NCI-H2107 treated with DMSO at 0.1 percent for 48 hours (cell line): ENCODE measurements at regions not wholly inside any gene's neighbourhood (a gene's known extent, or its start where the extent isn't known, plus 50 kb on each side); places are given as distances from the start of the nearest gene placed in this dataset.

Experiments used
- DNase-seq: peaks from one replicate; lab custom pipeline; 2025; ENCODE audit not compliant: unreplicated experiment; lab: John Stamatoyannopoulos, UW

- no peak for DNase-seq
Measured at GRCh38 chr5:61683926-61684325, 351.9 kb downstream of the ZSWIM6 start.

- no peak for DNase-seq
Measured at GRCh38 chr5:61686491-61687257, 354.6 kb downstream of the ZSWIM6 start.

GRCh38 chr5:61687371-61687770 lies 355.3 kb downstream of the ZSWIM6 start:
- no peak for DNase-seq

- DNase-seq = no peak
Measured at GRCh38 chr5:61689153-61689846, 357.2 kb downstream of the ZSWIM6 start.

- no peak for DNase-seq
Measured at GRCh38 chr5:61697809-61698558, 365.9 kb downstream of the ZSWIM6 start.

- no peak for DNase-seq
Measured at GRCh38 chr5:61701877-61702602, 370.0 kb downstream of the ZSWIM6 start.

- no peak for DNase-seq
Measured at GRCh38 chr5:61702784-61703183, 370.7 kb downstream of the ZSWIM6 start.

- no peak for DNase-seq
Measured at GRCh38 chr5:61704289-61704688, 372.2 kb downstream of the ZSWIM6 start.

- DNase-seq = no peak
Measured at GRCh38 chr5:61706751-61707150, 374.7 kb downstream of the ZSWIM6 start.

- DNase-seq = no peak
Measured at GRCh38 chr5:61719124-61719523, 387.1 kb downstream of the ZSWIM6 start.

- no peak for DNase-seq
Measured at GRCh38 chr5:61720829-61721228, 388.8 kb downstream of the ZSWIM6 start.

- no peak for DNase-seq
Measured at GRCh38 chr5:61724102-61724501, 392.0 kb downstream of the ZSWIM6 start.

- DNase-seq = no peak
Measured at GRCh38 chr5:61728287-61728686, 396.2 kb downstream of the ZSWIM6 start.

- no peak for DNase-seq
Measured at GRCh38 chr5:61730866-61731265, 398.8 kb downstream of the ZSWIM6 start.

- no peak for DNase-seq
Measured at GRCh38 chr5:61731267-61731945, 399.3 kb downstream of the ZSWIM6 start.

GRCh38 chr5:61731946-61732314 lies 399.9 kb downstream of the ZSWIM6 start:
- no peak for DNase-seq

GRCh38 chr5:61732369-61732768 lies 400.3 kb downstream of the ZSWIM6 start:
- DNase-seq = no peak

GRCh38 chr5:61732796-61733195 lies 400.7 kb downstream of the ZSWIM6 start:
- no peak for DNase-seq

- no peak for DNase-seq
Measured at GRCh38 chr5:61734001-61734400, 401.9 kb downstream of the ZSWIM6 start.

GRCh38 chr5:61734966-61735365 lies 402.9 kb downstream of the ZSWIM6 start:
- no peak for DNase-seq

GRCh38 chr5:61735531-61735930 lies 403.5 kb downstream of the ZSWIM6 start:
- no peak for DNase-seq
